Esophagus muscularis mucosa (tissue), 4 donors: ENCODE measurements at regions not wholly inside any gene's neighbourhood (a gene's known extent, or its start where the extent isn't known, plus 50 kb on each side); places are given as distances from the start of the nearest gene placed in this dataset.

Experiments
- CTCF ChIP-seq, 3 experiments: fragments of 200-600 bp in 2 of 3; fragments of 450-650 bp in 1 of 3; sonication (generic) in 2 of 3; IDR thresholded peaks; one replicate each; pipeline ENCODE4 v1.5.1; 2017 to 2019; ENCODE audit warnings: antibody characterized with exemption in 3 of 3, mild to moderate bottlenecking in 2 of 3, moderate library complexity in 1 of 3
- EP300 ChIP-seq: sonication (generic); formaldehyde crosslinking; IDR thresholded peaks from one replicate; pipeline ENCODE4 v1.6.1; 2017; ENCODE audit warnings: antibody characterized with exemption
- POLR2A ChIP-seq: fragments of 450-650 bp; IDR thresholded peaks from one replicate; pipeline ENCODE4 v1.6.1; 2017; ENCODE audit warnings: antibody characterized with exemption, moderate library complexity, mild to moderate bottlenecking, low read depth

DNA sequence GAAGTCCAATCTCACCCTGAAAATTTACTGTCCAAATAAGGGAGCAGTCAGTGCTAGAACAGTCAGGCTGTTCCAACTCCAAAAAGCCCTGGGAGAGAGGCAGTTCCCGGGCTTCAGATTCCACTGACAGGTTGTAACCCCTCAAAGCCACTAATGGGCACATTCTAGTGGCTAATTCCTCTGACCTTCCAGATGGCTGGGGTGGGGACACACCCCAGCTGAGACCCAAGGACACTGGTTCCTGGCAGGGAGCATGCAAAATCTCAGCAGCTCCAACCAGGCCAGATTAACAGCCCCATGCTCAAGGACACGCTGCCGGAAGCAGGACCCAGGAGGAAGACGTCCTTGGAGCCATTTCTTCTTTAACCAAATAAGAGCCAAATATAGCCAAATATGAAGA, 92.7 kb downstream of the RPL27A start:
- no peak for TF ChIP-seq CTCF (IDR thresholded peaks at IDR 0.05)
- TF ChIP-seq POLR2A, result no peak
- TF ChIP-seq EP300, result no peak
